DND-41 (cell line): ENCODE measurements at regions not wholly inside any gene's neighbourhood (a gene's known extent, or its start where the extent isn't known, plus 50 kb on each side); places are given as distances from the start of the nearest gene placed in this dataset.

Experiments used
- EZH2 ChIP-seq: IDR thresholded peaks from 3 replicates; pipeline ENCODE4 v1.6.1; 2012; ENCODE audit warnings: borderline replicate concordance, low read depth, mild to moderate bottlenecking, moderate library complexity, low read length, inconsistent platforms; ENCODE audit not compliant: severe bottlenecking
- TF ChIP-seq, protein P1 (sequence below): IDR thresholded peaks from 2 replicates; pipeline ENCODE4 v1.5.1; 2012; ENCODE audit warnings: borderline replicate concordance, low read length, moderate library complexity, mild to moderate bottlenecking; ENCODE audit not compliant: poor library complexity, severe bottlenecking; ENCODE audit errors: extremely low read depth

DNA sequence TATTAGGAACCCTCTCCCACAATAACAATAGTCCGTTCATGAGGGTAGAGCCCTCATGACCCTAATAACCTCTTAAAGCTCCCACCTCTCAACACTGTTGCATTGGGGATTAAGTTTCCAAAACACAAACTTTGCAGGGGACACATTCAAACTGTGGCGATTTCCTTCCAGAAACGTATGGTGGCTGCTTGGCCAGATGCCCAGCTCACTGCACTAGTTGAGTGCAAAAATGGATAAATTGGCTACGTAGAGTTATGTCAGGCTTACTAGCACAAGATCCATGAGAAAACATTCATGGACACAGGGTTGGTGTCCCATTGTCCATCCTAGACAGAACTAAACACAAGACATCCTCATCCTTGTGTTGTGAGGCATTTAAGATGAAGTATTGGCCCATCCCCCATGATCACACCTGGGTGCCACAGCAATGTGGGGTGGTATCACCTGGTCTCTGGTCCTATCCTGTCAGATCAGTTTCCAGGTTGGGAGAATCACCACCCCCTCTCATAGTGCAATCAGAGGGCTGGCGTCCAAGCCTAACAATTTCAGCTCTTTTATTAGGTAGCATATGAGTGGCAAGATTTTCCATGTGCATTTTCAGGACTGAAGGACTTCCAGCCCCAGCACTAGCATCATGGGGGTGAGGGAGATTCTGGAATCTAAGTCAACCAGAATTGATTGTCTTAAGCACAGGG lies 63.4 kb upstream of the ELOVL5 start:
- TF ChIP-seq, protein P1, sequence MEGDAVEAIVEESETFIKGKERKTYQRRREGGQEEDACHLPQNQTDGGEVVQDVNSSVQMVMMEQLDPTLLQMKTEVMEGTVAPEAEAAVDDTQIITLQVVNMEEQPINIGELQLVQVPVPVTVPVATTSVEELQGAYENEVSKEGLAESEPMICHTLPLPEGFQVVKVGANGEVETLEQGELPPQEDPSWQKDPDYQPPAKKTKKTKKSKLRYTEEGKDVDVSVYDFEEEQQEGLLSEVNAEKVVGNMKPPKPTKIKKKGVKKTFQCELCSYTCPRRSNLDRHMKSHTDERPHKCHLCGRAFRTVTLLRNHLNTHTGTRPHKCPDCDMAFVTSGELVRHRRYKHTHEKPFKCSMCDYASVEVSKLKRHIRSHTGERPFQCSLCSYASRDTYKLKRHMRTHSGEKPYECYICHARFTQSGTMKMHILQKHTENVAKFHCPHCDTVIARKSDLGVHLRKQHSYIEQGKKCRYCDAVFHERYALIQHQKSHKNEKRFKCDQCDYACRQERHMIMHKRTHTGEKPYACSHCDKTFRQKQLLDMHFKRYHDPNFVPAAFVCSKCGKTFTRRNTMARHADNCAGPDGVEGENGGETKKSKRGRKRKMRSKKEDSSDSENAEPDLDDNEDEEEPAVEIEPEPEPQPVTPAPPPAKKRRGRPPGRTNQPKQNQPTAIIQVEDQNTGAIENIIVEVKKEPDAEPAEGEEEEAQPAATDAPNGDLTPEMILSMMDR = no peak
- no peak for TF ChIP-seq EZH2
